ENCODE measurements at regions not wholly inside any gene's neighbourhood (a gene's known extent, or its start where the extent isn't known, plus 50 kb on each side); places are given as distances from the start of the nearest gene placed in this dataset.
"Not testable (repeated sequence)": the region's sequence is repeated elsewhere in the genome, so short reads cannot be mapped to it uniquely, and the experiment has no call there.

- H3K4me3 ChIP-seq (ENCODE audit: low read depth, low read length) = no peak overlapping the region
- TF ChIP-seq MAX (IDR thresholded peaks at IDR 0.05; ENCODE audit: low read depth, low read length) (no peak), CTCF (IDR thresholded peaks at IDR 0.05; ENCODE audit: low read depth, low read length) (no peak), MYC (IDR thresholded peaks at IDR 0.05; ENCODE audit: low read depth, low read length) (no peak), POLR2A (IDR thresholded peaks at IDR 0.05; ENCODE audit: extremely low read depth, insufficient read length) (no peak)
- no peak for DNase-seq (ENCODE audit: low read depth)
These were observed 53.5 kb downstream of the FSCB start for GRCh38 chr14:44453433-44454171.

GRCh38 chr14:44450232-44450631, 56.9 kb downstream of the FSCB start:
- not testable (repeated sequence) for DNase-seq (ENCODE audit: low read depth); H3K4me3 ChIP-seq (ENCODE audit: low read depth, low read length)

- no peak for DNase-seq (ENCODE audit: low read depth)
- H3K4me3 ChIP-seq (ENCODE audit: low read depth, low read length) = no peak overlapping the region
- no peak for TF ChIP-seq POLR2A (IDR thresholded peaks at IDR 0.05; ENCODE audit: extremely low read depth, insufficient read length)
- no peak for TF ChIP-seq MAX (IDR thresholded peaks at IDR 0.05; ENCODE audit: low read depth, low read length)
- TF ChIP-seq CTCF (IDR thresholded peaks at IDR 0.05; ENCODE audit: low read depth, low read length) = no peak
- no peak for TF ChIP-seq MYC (IDR thresholded peaks at IDR 0.05; ENCODE audit: low read depth, low read length)
These were observed 57.4 kb downstream of the FSCB start for GRCh38 chr14:44449680-44450079.

- no peak for TF ChIP-seq MAX (IDR thresholded peaks at IDR 0.05; ENCODE audit: low read depth, low read length)
- TF ChIP-seq POLR2A (IDR thresholded peaks at IDR 0.05; ENCODE audit: extremely low read depth, insufficient read length) = no peak
- no peak for TF ChIP-seq CTCF (IDR thresholded peaks at IDR 0.05; ENCODE audit: low read depth, low read length)
- TF ChIP-seq MYC (IDR thresholded peaks at IDR 0.05; ENCODE audit: low read depth, low read length) = no peak
- H3K4me3 ChIP-seq (ENCODE audit: low read depth, low read length) = no peak overlapping the region
- DNase-seq (ENCODE audit: low read depth) = no peak
These were observed 58.1 kb downstream of the FSCB start for GRCh38 chr14:44448951-44449358.

- H3K4me3 ChIP-seq (ENCODE audit: low read depth, low read length) = no peak overlapping the region
- DNase-seq (ENCODE audit: low read depth) = peak; percentile 20
- TF ChIP-seq MAX (IDR thresholded peaks at IDR 0.05; ENCODE audit: low read depth, low read length) (no peak), MYC (IDR thresholded peaks at IDR 0.05; ENCODE audit: low read depth, low read length) (no peak), CTCF (IDR thresholded peaks at IDR 0.05; ENCODE audit: low read depth, low read length) (no peak), POLR2A (IDR thresholded peaks at IDR 0.05; ENCODE audit: extremely low read depth, insufficient read length) (no peak)
These were observed 60.1 kb downstream of the FSCB start for GRCh38 chr14:44446965-44447364.

- TF ChIP-seq POLR2A (IDR thresholded peaks at IDR 0.05; ENCODE audit: extremely low read depth, insufficient read length) = no peak
- TF ChIP-seq CTCF (IDR thresholded peaks at IDR 0.05; ENCODE audit: low read depth, low read length) = no peak
- TF ChIP-seq MYC (IDR thresholded peaks at IDR 0.05; ENCODE audit: low read depth, low read length) = no peak
- TF ChIP-seq MAX (IDR thresholded peaks at IDR 0.05; ENCODE audit: low read depth, low read length) = no peak
- DNase-seq (ENCODE audit: low read depth) = no peak
- no peak overlapping the region for H3K4me3 ChIP-seq (ENCODE audit: low read depth, low read length)
These were observed 62.6 kb downstream of the FSCB start for GRCh38 chr14:44444454-44444853.

Measured in NB4 (cell line).